Chondrocyte (in vitro differentiated cells): ENCODE measurements at regions not wholly inside any gene's neighbourhood (a gene's known extent, or its start where the extent isn't known, plus 50 kb on each side); places are given as distances from the start of the nearest gene placed in this dataset.
"Not testable (repeated sequence)": the region's sequence is repeated elsewhere in the genome, so short reads cannot be mapped to it uniquely, and the experiment has no call there.

Experiments
- DNase-seq: peaks from one replicate; pipeline ENCODE4 v3.0.0; 2021; ENCODE audit warnings: mixed read lengths, low spot score
- H3K27ac Mint-ChIP-seq: one replicate; pipeline ENCODE4 v1.8.0; 2021; ENCODE audit warnings: mild to moderate bottlenecking, moderate library complexity, mixed read lengths; ENCODE audit not compliant: unreplicated experiment
- H3K27me3 Mint-ChIP-seq: 2 replicates; pipeline ENCODE4 v1.8.0; 2021; ENCODE audit warnings: low read depth, mixed read lengths
- H3K36me3 Mint-ChIP-seq: 2 replicates; pipeline ENCODE4 v1.8.0; 2021; ENCODE audit warnings: low read depth, mixed read lengths
- H3K4me1 Mint-ChIP-seq: 2 replicates; pipeline ENCODE4 v1.8.0; 2021; ENCODE audit warnings: low read depth, mild to moderate bottlenecking, mixed read lengths
- H3K4me3 Mint-ChIP-seq: one replicate; pipeline ENCODE4 v1.8.0; 2021; ENCODE audit warnings: mild to moderate bottlenecking, moderate library complexity, mixed read lengths; ENCODE audit not compliant: unreplicated experiment
- H3K9me3 Mint-ChIP-seq: 2 replicates; pipeline ENCODE4 v1.8.0; 2021; ENCODE audit warnings: low read depth, mixed read lengths
- TF ChIP-seq, protein P1 (sequence below): fragments of 200-600 bp; sonication (generic); IDR thresholded peaks from 2 replicates; pipeline ENCODE4 v1.5.0; 2021; ENCODE audit warnings: antibody characterized with exemption, mild to moderate bottlenecking, moderate library complexity

DNA sequence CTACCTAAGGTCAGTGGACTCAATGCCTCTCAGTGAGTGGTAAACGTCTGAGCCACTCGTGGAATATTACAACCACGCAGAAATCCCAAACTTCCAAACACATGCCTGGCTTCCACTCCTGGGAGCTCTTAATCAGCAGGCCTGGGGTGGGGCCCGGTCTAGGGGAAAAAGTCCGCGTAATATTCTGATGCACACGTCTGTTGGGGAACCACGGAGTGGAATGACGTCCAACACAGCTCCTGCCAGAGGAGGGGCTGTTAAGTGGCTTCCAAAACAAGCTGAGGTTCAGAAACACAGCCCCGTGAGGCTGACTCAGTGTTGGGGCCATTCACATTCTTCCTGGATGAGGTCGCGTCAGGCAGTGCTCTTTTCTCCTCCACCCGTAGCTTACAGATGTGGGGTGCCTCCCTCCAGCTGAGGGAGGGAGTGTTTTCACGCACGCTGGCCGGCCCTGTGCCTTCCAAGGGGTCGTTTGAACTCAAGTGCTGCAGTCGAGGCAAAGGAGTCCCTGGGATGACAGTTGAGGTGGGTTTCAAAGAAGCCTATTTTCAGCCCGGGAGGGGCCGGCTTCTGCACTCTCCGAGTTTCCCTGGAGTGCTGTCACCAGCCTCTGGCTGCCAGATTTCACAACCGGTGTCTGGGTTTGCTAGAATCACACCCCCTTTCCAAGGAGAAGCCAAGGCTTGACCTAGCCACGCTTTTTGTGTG is 73.1 kb downstream of the ACKR3 start:
- peaks cover 12% of the 10 kb centered on the region for H3K9me3 Mint-ChIP-seq
- peaks cover 39% of the 10 kb centered on the region for H3K4me1 Mint-ChIP-seq
- H3K27me3 Mint-ChIP-seq, result no peaks in the 10 kb centered on the region
- peak overlapping the region; percentile 96 for H3K27ac Mint-ChIP-seq
- no peaks in the 10 kb centered on the region for H3K36me3 Mint-ChIP-seq
- TF ChIP-seq, protein P1, sequence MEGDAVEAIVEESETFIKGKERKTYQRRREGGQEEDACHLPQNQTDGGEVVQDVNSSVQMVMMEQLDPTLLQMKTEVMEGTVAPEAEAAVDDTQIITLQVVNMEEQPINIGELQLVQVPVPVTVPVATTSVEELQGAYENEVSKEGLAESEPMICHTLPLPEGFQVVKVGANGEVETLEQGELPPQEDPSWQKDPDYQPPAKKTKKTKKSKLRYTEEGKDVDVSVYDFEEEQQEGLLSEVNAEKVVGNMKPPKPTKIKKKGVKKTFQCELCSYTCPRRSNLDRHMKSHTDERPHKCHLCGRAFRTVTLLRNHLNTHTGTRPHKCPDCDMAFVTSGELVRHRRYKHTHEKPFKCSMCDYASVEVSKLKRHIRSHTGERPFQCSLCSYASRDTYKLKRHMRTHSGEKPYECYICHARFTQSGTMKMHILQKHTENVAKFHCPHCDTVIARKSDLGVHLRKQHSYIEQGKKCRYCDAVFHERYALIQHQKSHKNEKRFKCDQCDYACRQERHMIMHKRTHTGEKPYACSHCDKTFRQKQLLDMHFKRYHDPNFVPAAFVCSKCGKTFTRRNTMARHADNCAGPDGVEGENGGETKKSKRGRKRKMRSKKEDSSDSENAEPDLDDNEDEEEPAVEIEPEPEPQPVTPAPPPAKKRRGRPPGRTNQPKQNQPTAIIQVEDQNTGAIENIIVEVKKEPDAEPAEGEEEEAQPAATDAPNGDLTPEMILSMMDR, result peak; percentile 17
- no peak overlapping the region for H3K4me3 Mint-ChIP-seq
- DNase-seq, result no peak

DNA sequence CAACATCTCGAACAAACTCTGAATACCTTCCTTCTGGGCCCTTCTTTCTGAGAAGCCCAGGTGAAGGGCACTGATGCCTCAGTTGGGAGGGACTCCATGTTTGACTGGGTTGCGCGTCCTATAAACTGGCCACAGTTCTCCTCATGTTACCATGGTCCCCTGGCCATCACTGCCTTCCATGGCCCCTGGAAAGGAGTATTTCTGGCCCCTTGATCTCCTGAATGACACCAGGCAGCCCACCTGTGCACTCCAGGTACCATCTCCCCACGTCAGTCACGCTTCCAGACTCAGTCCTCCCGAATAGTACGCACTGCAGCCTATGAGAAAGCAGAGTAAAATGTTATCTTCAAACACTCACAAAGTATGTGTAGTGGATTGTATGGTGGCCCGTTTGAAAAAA is 73.9 kb downstream of the ACKR3 start:
- Mint-ChIP-seq H3K27ac (peak overlapping the region; percentile 96), H3K4me1 (peaks cover 36% of the 10 kb centered on the region), H3K9me3 (peaks cover 16% of the 10 kb centered on the region), H3K4me3 (no peak overlapping the region), H3K27me3 (no peaks in the 10 kb centered on the region), H3K36me3 (no peaks in the 10 kb centered on the region)
- DNase-seq, result no peak
- TF ChIP-seq, protein P1, result no peak

DNA sequence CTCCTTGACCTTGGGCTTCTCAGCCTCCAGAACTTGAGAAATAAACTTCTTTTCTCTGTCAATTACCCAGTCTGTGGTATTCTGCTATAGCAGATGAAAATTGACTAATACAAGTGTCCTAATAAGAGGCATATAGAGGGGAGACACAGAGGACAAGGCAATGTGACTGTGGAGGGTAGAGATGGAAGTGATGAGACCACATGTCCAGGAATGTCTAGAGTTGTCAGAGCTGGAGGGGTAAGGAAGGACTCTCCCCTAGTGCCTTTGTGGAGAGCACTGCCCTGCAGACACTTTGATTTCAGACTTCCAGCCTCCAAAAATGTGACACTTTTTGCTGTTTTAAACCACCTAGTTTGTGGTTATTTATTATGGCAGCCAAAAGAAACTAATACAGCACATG is 74.4 kb downstream of the ACKR3 start:
- TF ChIP-seq, protein P1, result no peak
- DNase-seq, result no peak
- Mint-ChIP-seq H3K4me3 (no peak overlapping the region), H3K27ac (peak overlapping the region; percentile 96), H3K9me3 (peaks cover 16% of the 10 kb centered on the region), H3K27me3 (no peaks in the 10 kb centered on the region), H3K4me1 (peaks cover 36% of the 10 kb centered on the region), H3K36me3 (no peaks in the 10 kb centered on the region)

DNA sequence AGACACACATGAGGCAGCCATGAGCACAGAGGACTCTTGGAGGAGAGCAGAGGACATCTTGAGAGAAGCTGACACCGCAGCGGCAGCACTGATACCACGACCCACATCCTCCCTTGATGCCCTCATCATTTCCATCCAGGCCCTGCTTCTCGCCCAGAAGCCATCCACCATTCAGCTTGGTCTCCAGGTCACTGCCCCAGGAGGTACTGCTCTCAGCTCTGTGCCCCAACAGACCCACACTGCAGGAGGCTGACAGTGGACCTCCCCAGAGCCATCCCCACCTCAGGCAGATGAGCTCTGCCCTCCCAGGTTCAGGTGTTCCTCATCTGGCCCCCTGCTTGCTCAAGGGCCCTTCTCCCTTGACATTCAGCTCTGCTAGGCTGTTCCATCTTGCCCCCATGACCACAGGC is 74.9 kb downstream of the ACKR3 start:
- TF ChIP-seq, protein P1, result no peak
- DNase-seq, result no peak
- Mint-ChIP-seq H3K4me3 (no peak overlapping the region), H3K4me1 (peaks cover 36% of the 10 kb centered on the region), H3K36me3 (no peaks in the 10 kb centered on the region), H3K27me3 (no peaks in the 10 kb centered on the region), H3K27ac (no peak overlapping the region), H3K9me3 (peaks cover 19% of the 10 kb centered on the region)

DNA sequence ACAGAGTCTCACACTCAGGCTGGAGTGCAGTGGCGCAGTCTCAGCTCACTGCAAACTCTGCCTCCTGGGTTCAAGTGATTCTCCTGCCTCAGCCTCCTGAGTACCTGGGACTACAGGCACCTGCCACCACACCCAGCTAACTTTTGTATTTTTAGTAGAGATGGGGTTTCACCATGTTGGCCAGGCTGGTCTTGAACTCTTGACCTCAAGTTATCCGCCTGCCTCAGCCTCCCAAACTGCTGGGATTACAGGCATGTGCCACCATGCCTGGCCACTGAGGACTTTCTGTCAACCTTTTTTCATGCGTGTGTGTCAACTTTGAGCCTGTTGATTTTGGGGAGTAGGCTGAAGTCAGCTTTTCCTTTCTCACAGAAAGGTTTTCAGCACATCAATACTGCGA is 75.5 kb downstream of the ACKR3 start:
- H3K36me3 Mint-ChIP-seq, H3K27me3 Mint-ChIP-seq, DNase-seq, H3K27ac Mint-ChIP-seq, H3K4me3 Mint-ChIP-seq: not testable (repeated sequence)
- peaks cover 36% of the 10 kb centered on the region for H3K4me1 Mint-ChIP-seq
- peaks cover 25% of the 10 kb centered on the region for H3K9me3 Mint-ChIP-seq

DNA sequence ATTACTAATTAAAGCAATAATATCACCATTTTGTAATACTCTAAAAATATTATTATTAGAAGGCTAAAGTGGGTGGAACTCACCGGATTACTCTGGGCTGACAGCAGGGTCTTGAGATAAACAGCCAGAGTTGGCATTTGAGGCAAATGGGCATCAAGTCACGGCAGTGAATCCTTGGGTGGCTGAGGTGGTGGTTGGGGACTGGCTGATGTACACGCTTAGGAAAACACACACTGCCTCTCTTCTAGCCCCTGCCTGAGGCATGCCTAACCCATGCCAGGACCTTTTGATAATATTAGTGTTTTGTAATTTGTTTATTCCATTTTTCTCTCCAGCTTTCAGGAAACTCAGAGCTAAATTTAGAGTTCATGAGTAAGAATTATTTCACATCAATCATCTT is 76.8 kb downstream of the ACKR3 start:
- H3K4me1 Mint-ChIP-seq, result peaks cover 36% of the 10 kb centered on the region
- peaks cover 21% of the 10 kb centered on the region for H3K9me3 Mint-ChIP-seq
- H3K27ac Mint-ChIP-seq, result no peak overlapping the region
- TF ChIP-seq, protein P1, result no peak
- DNase-seq, result no peak
- no peaks in the 10 kb centered on the region for H3K27me3 Mint-ChIP-seq
- no peak overlapping the region for H3K4me3 Mint-ChIP-seq
- no peaks in the 10 kb centered on the region for H3K36me3 Mint-ChIP-seq
